ENCODE measurements at regions not wholly inside any gene's neighbourhood (a gene's known extent, or its start where the extent isn't known, plus 50 kb on each side); places are given as distances from the start of the nearest gene placed in this dataset.
"Not testable (repeated sequence)": the region's sequence is repeated elsewhere in the genome, so short reads cannot be mapped to it uniquely, and the experiment has no call there.

DNA sequence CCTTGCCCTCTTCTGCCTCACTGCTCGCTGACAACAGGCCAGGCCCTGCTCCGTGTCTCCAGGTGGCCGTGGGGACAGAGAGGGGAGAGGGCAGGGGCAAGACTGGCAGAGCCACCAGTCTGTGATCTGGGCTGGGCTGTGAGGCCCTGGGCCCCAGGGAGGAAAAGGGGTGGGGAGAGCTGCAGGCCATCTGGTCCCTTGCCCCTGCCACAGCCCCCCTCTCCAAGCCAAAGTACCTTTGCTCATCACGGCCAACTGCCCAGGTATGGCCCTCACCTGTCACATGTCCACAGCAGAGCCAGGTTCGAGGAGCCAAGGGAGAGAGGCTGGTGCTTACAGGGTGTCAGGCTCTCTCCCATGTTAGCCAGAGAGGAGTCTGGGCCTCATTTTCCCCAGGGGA is 91.4 kb upstream of the LHX1 start:
- DNase-seq (ENCODE audit: low read depth in 2 of 2), result no peak

DNA sequence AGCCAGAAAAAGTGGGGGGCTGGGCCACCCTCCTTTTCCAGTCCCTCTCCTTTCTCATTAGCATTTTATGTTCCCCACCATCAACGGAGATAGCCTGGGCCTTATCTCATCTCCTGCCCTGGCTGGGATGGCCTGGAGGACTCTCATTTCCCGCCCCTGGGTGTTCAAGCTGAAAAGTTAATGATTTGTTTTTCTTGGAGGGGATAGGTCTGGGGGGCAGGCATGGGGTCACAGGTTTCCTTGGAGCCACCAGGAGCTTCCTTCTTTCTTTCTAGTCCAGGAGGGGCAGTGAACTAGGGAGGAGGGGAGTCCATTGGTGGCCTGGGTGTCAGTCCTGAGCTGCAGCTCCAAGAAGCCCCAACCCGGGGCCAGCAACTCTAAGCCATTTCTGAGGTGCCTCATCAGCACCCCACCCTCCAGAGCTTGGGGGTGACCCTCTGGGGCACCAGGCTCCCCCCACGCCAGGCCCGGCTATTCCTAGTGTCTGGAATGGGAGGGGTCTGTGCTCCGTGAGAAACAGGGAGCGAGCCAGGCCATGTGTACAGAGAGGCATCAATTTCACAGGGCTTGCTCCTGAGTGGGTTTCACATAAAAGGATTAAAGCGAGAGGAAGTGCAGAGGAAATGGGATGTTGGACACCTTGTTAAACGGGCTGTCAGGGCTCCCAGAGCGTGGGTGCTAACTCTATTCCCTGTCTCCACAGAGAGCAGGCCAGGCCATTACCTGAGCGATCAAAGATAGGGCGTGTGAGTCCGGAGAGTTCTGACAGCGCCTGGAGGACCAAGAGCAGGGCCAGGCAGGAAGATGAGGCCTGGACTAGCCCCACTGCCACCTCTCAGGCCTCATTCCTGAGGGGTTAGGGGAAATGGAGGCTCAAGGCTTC is 90.6 kb upstream of the LHX1 start:
- no peak for DNase-seq (ENCODE audit: low read depth in 2 of 2)

DNA sequence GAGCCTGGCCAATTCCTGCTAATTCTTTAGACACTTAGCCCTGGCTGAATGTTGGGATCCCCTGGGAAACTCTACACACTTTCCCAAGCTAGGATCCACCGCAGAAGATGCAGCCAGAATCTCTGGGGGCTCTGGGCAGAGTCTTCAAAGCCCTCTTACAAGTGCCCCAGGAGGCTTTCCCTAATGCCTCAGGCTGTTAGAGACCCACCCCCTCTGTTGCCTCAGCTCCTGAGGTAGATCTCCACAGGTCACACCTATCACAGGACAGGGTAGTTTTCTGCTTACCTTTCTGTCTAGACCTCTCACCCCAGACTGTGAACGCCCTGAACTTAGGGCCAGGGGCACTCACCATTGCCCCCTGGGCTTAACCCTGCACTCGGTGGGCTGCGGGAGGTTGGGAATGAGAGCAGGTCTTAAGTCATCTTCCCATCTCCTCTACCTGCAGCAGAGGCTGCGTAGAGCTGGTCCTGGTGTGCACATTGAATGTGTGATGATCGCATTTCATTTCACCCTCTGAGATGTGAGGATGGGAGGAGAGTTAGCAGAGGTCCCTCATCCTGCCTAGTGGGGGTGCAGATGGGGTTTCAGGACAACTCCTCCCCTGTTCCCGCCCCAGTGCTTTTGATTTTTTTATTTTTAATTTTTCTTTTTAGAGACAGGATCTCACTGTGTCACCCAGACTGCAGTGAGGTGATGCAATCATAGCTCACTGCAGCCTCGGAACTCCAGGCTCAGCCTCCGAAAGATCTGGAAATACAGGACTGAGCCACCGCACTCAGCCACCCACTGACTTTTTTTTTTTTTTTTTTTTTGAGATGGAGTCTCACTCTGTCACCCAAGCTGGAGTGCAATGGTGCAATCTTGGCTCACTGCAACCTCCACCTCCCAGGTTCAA is 89.0 kb upstream of the LHX1 start:
- no peak for DNase-seq (ENCODE audit: low read depth in 2 of 2)

DNA sequence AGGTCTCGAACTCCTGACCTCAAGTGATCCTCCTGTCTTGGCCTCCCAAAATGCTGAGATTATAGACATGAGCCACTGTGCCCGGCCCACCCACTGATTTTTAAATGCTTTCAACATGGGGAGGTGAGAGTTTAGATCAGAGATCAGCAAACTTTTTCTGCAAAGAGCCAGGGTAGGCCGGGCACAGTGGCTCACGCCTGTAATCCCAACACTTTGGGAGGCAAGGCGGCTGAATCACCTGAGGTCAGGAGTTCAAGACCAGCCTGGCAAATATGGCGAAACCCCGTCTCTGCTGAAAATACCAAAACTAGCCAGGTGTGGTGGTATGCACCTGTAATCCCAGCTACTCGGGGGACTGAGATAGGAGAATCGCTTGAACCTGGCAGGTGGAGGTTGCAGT is 88.3 kb upstream of the LHX1 start:
- DNase-seq (ENCODE audit: low read depth in 2 of 2), result not testable (repeated sequence)

DNA sequence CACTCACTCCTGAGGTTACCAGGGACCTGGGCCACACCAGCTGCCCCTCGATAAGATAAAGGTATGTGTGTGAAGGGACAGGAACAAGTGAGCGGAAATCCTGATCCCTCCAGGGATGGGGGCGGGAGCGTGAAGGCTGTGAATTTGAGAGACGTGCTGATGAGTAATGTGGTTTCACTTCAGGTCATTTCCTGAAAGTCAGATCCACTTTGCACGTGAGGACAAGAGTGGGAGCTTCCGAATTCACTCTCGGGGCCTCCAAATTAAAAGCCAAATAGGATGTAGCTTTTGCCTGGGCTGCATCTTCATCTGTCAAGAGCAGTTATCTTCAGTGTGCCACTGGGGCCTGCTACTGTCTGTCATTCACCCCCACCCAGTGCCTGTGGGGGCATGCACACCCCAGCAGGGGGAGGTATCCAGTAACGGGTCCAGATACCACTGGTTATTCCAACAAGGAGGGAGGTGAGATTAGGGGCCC is 87.4 kb upstream of the LHX1 start:
- no peak for DNase-seq (ENCODE audit: low read depth in 2 of 2)

DNA sequence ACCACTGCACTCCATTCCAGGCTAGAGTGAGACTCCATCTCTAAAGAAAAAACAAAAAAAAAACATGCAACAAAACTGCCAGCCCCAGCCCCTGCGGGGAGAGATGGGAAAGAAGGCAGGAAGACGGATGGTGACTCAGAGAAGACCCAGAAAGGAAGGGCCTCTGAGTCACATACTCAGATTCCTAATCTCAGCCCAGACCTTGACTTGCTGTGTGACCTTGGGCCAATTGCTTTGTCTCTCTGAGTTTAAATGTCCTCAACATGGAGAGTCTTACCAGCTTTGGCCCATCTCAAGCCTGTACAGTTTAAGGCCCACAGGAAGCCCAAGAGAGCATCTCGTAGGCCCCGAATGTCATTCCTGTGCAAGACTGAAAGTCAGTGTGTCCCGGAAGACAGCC is 86.5 kb upstream of the LHX1 start:
- DNase-seq (ENCODE audit: low read depth in 2 of 2), result no peak

DNA sequence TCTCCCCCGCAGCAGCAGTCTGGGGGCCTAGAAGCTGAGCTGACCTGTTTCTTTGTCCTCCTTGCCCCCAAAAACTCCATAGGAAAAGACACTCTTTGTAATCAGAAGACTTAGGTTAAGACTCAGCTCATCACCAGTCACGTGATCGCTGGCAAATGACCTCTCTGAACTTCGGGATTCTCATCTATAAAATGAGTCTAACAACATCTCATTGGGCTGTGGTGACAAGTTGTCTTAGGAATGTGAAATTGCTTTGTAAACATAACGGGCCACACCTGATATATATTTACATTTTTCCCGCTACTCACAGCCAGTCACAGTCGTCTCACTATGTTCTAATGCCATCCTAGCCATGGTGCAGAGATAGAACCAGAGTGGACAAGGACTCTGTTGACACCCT is 86.0 kb upstream of the LHX1 start:
- DNase-seq (ENCODE audit: low read depth in 2 of 2), result no peak

DNA sequence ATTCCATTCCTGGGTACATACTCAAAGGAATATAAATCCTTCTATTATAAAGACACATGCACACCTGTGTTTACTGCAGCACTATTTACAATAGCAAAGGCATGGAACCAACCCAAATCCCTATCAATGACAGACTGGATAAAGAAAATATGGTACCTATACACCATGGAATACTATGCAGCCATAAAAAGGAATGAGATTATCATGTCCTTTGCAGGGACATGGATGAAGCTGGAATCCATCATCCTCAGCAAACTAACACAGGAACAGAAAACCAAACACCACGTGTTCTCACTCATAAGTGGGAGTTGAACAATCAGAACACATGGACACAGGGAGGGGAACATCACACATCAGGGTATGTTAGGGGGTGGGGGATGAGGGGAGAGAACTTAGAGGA is 84.8 kb upstream of the LHX1 start:
- DNase-seq (ENCODE audit: low read depth in 2 of 2), result not testable (repeated sequence)

DNA sequence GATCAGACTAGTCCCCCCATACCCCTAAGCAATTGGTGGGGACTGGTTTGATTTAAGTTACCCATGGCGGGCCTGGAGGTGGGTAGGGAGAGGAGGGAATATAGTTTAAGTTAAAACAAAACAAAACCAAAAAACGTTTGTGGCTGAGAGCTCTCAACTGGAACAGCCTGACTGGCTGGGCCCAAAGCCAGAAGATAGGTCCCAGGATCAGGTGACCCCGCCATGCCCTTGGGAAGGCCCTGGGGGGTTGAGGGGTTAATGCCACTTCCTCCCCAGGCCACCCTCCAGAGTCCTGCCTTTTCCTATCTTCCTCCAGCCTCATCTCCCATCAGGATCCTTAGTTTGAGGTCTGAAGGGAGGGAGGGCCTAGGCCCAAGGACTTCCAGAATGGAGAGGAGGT is 82.3 kb upstream of the LHX1 start:
- no peak for DNase-seq (ENCODE audit: low read depth in 2 of 2)

DNA sequence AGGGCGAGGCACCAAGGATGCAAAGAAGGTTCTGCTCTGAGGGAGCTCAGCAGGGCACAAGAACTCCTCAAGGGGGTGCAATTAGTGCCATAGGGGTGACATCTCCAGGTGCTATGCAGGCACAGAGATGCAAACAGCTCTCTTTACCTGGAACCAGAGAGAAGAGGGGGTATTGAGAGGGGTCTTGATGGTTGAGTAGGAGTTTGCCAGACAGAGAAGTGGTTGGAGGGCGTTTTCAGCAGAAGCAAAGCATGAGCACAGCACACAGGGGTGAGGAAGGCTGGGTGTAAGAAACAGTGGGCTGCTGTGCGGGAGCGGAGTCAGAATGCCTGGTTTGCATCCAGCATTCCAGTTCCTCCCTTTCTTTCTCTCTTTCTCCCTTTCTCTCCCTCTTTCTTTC is 81.8 kb upstream of the LHX1 start:
- no peak for DNase-seq (ENCODE audit: low read depth in 2 of 2)

DNA sequence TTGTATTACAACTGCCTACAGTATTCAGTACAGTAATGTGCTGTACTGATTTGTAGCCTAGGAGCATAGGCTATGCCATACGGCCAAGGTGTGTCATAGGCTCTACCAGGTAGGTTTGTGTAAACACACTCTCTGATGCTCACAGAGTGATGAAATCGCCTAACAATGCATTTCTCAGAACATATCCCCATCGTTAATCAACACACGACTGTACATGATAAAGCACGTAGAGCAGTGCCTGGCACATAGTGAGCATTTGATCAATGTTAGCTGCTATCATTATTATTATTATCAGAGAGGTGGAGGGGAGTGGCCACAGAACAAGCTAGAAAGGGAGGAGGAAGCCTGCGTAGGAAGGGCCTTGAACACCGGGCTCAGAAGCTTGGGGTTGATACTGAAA is 81.1 kb upstream of the LHX1 start:
- DNase-seq (ENCODE audit: low read depth in 2 of 2), result no peak

DNA sequence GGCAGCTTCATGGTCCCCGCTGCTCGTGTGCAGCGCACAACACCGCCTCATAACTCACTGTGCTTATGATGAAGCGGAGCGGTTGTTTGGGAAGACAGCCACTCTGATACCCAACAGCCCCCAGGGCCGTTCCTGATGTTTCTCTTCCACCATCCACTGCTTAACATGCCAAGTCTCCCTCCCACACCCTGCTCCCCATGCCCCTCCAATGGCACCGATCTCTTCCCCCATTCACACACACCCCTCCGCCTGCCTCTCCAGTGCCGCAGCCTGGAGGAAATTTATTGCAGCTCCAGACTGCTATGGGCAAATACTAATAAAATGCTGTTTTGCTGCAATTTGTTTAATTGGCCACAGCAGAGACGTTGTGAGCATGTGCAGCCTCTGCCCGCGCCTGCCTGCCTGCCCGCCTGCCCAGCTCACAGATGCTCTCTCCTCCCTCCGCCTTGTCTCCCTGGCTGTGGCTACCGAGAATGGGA is 80.3 kb upstream of the LHX1 start:
- no peak for DNase-seq (ENCODE audit: low read depth in 2 of 2)

DNA sequence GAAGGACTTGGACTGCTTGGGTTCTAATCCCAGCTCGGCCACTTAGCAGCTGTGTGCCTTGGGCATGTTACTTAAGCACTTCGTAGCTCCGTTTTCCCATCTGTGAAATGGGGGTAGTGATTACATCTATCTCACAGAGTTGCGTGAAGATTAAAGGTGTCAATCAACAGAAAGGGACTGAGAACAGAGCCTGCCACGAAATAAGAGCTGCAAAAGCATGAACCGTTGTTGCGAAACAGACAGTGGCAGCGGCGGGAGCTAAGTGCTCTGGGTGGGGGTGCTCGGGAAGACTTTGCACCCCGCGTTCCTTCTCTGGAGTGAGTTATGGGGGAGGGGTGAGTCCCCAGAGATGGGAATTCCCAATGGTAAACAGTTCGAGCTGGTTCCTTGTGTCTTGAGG is 79.6 kb upstream of the LHX1 start:
- no peak for DNase-seq (ENCODE audit: low read depth in 2 of 2)

DNA sequence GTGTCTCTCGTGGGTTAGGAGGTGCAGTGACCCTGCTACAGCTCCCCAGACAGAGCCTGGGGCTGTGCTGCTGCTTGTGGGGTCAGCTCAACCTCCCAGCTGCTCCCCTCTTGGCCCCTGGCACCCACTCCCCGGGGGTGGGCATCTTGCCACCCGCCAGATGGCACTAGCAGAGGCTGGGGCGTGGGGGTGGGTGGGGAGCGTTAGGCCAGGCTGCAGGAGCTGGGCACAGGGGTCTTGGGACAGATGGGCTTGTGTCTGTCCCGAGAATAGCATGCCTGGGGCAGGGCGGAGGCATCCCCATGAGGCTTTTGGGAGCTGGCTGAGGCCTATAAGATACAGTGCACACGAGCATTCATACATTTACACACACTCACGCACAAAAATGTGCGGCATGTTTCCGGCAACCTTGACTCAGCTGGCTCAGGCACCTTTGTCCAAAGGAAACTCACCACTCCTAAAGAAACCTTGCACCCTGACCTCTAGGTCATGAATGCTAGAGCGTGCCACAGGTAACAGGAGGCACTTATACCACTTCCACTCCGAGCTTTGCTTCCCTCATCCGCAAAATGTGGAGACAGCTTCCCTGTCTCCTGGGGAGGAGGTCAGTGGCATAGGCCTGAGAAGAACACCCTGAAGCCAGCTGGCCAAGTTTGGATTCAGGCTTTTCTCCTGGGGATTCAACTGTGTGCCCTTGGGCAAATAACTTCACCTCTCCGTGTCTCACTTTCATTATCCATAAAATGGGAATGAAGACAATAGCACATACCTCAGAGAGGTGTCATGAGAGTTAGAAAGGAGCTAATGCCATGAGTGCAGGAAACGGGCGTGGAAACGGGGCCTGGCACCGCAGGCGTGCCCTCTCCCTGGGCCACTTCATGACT is 78.9 kb upstream of the LHX1 start:
- DNase-seq (ENCODE audit: low read depth in 2 of 2), result no peak

DNA sequence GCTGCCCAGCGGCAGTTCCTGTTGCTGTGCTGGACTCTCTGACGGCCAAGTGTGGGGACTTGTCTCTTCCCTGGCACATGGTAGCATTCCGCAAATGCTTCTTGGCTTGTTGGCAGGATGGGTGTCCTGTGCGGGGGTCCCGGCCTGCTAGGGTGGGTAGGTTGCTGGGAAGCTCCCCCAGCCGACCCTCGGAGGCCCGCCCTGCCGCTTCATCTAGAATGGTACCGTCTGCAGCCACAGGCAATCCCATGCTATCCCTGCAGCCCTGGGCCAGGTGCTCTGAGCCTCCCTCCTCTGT is 78.3 kb upstream of the LHX1 start:
- DNase-seq (ENCODE audit: low read depth in 2 of 2), result no peak

DNA sequence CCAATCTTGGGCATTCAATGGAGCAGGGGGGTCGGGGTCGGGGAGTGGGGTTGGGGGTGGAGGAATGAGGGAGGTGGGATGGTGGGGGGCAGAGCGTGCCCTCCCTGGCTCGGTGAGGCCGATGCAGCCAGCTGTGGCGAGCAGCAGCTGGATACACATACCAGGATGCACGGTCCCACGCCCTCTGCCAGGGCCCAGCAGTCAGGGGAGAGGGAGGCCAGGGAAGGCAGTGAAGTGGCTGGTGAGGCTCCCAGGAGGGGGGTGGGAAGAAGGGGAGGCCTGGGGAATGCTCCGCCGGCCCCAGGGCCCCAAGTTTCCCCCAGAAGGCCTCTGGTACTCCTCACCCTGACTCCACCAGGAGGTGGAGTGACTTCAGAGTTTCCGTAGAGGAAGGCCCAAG is 77.6 kb upstream of the LHX1 start:
- DNase-seq (ENCODE audit: low read depth in 2 of 2), result no peak

DNA sequence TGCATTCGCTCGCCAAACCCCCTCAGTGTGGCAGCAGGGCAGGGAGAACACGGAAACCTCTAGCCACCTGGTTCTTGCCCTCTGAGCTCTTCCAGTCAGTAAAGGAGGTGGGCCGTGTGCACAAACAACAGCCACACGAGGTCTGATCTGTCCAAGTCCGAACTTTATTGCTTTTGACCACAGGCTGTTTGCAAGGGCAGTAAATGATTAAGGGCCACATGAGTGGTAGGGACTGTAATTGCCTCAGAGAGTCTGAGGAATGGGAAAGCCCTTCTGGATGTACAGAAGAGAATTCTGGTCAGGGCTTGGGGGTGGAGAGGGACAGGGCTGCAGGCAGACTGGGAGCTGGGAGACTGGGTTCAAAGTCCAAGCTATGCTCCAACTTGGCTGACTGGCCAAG is 75.7 kb upstream of the LHX1 start:
- DNase-seq (ENCODE audit: low read depth in 2 of 2), result no peak

DNA sequence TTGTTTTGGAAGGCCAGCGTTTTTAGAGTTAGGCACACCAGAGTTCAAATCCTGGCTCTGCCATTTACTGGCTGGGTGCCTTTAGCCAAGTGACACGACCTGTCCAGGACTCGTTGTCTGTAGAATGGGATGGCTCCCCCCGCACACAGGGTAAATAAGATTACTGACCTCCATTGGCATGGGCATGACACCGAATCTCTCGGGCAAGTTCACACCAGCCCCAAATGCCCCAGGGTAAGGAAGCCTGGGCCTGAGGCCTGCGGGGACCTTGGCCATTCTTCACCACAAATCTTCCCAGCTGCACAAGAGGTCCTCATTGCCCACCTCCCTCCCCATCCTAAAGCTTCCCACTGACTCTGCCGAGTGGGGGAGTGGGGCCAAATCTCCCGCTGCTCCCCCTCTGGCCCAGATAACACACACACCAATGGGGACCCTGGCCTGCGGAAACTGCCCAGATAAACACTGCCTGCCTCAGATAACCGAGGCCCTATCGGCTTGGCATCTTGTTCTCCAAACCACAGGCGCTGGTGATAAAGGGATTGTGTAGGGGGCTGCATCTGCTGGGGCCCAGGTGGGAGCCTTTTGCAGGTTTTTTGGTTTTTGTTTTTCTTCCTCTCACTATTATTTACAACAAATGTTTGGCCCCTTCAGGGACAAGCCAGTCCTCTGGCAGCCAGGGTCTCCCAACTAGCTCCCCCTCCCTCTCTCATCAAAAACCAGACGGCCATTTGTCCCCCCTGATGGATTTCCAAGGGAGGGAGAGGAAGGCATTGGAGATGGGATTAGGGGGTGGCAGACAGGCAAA is 75.0 kb upstream of the LHX1 start:
- DNase-seq (ENCODE audit: low read depth in 2 of 2), result no peak

DNA sequence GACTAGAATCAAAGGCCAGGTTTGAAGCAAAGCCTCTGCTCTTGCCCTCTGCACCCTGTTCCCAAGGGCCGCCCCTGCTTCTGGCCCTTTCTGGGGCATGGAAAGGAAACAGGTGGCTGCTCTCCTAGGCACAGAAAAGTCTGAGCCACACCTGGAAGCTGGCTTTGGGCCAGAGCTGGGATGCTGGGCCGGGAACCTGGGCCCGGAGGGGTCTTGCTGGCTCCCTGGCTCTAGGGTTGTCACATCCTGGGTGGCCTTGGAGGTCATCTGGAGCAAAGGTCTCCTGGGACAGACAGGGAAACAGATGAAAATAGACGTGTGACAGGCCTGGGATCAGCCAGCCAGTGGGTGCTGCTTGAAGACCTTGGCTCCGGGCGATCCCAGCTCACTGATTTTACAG is 74.1 kb upstream of the LHX1 start:
- no peak for DNase-seq (ENCODE audit: low read depth in 2 of 2)

DNA sequence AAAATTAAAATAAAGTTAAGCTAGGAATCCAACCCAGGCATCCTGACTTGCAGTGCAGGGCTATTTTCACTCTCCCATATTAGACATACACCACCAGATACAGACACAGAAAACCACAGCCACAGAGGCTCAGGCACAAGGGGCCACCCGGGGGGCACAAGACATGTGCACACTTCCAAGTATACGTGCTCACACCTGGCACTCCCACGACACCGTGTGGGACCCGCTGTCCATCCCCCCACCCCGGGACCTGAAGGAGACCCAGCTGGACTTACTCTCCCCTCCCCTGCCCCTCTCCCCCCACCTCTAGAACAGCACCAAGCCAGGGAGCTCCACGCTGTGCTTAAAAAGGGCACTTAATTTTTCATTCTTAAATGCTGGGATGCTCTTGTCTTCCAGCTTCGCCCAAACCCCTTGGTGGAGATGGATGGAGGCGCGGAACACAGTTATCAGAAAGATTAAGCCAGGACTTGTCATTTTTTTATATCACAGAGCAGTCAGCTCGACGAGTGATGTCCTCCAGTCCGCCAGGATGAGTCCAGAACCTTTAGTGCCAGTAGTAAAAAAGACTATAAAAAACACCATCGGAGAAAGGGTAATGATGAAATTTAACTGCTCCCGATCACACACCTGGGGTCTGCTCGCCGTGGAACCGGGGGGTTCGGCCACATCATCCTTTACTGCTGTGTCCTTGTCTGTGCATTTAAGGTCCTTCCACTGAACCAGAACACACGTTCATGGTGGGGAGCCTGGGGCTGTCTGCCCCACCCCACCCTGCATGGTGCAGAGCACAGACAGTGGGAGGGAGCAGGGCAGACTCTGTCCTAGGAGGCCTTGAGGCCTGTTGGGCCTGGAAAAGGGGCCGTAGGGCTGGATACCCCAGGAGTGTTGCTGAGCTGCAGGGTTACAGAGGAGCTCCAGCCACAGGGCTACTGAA is 73.3 kb upstream of the LHX1 start:
- DNase-seq (ENCODE audit: low read depth in 2 of 2), result no peak
